ENCODE measurements at regions not wholly inside any gene's neighbourhood (a gene's known extent, or its start where the extent isn't known, plus 50 kb on each side); places are given as distances from the start of the nearest gene placed in this dataset.

DNA sequence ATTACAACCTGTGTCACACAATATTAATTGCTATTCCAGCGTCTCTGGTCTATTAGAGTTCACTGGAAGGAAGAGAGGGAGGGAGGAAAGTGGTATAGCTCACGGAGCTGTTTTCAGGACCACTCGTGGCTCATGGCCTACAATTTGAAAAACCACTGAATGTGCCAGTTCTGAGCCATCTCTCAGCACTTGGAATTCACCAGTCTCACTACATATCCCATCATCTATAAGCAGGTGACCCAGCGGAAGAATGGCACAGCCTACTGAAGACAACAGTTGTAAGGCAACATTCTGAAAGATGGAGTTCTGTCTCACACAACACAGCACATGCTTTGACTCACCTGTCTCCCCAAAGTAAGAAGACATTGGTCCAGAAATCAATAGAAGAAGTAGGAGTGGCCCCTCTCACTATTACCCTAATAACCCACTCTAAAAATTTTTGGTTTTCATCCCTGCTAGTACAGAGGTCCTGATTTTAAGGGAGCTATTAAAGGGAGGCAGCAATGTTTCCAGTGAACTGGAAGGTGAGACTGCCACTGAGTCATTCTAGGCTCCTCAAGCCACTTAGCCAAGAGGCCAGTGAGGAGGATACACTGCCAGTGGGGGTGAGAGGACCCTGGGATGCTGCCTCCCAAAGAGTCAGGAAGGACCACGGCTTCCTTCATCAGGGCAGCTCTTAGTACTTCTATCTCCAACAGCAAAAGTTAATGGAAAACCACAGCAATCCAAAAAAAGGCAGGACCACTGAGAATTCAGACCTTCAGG, 50.0 kb upstream of the DOCK9 start:
- DNase-seq: peak in 1 of 5 donors; percentile 18

DNA sequence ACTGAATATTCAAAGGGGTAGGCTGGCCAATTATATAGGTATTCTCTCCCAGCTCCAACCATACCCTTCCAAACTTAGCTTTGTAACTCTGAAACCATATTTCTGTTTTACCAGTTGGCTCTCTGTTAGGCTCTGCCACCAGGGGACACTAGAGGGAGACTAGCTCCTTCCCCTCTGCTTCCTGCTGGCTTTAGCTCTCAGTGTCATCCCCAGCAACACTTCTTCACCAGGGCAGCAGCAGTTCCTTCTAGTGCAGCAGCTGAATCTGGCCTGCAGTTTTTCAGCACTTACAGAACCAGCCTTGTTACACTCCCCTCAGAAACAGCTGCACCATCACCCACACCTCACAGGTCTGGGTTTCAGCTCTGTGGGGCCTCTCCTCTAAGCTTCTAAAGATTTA, 51.0 kb upstream of the DOCK9 start:
- DNase-seq: peak in 3 of 5 donors; percentile 20 to 74 (median 37)

DNA sequence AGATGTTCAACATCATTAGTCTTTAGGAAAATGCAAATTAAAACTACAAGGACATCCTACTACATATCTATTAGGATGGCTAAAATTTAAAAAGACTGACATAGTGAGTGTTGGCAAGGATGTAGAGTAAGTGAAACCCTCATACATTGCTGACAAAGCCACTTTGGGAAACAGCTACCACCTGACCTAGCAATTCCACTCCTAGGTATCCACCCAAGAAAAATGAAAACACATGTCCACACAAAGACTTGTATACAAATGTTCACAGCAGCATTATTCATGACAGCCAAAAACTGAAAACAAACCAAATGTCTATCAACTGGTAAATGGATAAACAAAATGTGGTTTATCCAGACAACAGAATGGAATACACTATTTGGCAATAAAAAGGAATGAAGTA, 51.7 kb upstream of the DOCK9 start:
- DNase-seq: no peak

GRCh38 chr13:99030326-99030725, 52.5 kb upstream of the DOCK9 start:
- no peak for DNase-seq

DNA sequence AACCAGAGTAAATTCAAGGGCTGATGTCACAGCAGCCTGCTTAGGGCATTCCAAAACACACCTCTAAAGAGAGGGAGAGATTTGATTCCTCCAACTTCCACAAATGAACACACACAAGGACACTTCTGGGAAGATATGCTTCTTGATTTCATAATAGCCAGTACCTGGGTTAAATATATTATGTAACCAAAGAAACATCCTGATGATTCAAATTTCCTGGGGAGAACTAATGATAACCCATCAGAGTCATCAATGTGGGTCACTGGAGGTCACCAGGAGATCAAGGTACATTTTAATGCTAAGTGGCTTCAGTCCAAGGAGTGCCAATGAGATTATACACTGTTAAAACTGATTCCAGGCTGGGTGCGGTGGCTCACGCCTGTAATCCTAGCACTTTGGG, 54.0 kb upstream of the DOCK9 start:
- no peak for DNase-seq

- no peak for DNase-seq
These were observed 56.0 kb upstream of the DOCK9 start for GRCh38 chr13:99033814-99034213.

DNA sequence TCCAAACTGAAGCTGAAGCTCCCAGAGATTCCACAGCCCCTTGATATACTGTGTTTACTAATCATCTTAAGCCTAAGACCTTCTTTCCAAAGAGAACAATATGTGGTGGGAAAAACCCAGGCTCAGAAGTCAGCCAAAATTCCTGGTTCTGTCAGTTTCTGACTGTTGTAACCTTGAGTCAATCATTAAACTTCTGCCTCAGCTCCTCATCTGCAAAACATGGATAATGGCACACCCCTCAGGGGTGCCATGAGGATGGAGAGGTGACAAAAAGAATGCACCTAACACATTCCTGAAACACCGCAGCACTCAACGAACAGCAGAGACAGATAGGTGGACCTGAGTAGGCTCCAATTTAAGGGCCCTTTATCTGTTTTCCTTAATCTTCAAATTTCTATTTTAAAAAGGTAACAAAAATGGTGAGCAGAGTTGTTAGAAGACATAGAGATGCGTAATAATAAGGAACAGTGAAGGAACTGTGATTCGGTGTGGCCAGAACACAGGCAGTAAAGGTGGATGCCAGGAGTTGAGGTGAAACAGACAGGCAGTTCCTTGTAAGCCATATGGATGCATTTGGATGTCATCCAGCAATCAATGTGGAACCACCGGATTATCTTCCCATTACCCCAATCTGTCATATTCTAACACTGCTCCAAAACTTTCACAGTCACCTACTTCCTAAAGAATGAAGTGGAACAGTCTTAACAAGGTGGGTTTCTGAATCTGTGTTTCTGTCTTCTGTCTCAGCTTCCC, 56.6 kb upstream of the DOCK9 start:
- no peak for DNase-seq

DNA sequence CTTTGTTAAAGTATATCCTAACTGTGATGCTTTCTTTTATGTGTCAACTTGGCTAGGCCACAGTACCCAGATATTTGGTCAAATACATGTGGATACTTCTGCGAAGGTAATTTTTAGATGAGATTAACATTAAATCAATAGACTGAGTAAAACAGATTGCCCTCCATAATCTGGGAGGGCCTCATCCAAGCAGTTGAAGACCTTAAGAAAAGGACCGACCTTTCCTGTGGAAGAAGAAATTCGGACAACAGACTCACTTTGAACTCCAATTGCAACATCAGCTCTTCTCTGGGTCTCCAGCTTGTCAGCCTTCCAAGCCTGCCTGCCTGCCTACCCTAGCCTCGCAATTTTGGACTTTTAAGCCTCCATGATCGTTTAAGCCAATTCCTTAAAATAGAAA, 57.9 kb upstream of the DOCK9 start:
- no peak for DNase-seq

DNA sequence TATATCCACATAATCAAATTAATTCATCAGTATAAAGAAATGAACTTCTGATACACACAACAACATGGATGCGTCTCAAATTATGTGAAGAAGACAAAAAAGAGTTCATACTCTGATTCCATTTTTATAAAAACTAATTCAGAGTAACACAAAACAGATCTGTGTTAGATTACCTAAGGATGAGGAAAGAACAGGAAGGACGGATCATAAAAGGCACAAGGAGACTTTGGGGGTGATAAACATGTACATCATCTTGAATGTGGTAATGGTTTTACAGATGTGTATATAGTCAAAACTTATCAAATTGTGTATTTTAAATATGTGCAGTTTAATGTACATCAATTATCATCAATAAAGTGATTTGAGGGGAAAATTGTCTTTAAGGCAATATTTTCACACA, 59.9 kb upstream of the DOCK9 start:
- no peak for DNase-seq

- no peak for DNase-seq
These were observed 61.9 kb upstream of the DOCK9 start for GRCh38 chr13:99039718-99040280.

DNA sequence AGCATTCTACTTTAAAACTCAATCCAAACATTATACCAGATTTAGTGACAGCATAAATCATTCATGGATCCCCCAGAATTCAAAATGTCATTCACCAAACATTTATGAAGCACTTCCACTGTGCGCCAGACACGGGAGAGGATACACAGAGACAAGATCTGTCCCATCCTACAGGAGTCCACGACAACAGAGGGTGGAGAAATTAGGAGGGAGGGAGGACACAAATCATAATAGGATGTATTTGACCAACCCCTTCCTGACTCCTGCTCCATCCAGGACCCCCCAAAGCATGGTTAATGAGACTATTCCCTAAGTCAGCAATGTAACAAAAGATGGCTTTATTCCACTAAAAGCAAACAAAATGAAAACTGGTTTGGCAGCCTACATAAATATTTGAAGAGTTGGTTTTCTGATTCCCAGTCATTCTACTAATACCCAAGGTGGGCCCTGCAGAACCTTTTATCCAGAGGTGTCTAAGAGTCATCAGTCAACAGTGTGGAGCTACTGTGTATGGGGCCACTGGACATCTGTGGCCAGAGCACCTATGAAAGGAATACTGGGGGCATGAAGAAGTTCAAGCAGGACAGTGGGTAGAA, 62.8 kb upstream of the DOCK9 start:
- no peak for DNase-seq

- DNase-seq: no peak
These were observed 63.5 kb upstream of the DOCK9 start for GRCh38 chr13:99041337-99041736.

DNA sequence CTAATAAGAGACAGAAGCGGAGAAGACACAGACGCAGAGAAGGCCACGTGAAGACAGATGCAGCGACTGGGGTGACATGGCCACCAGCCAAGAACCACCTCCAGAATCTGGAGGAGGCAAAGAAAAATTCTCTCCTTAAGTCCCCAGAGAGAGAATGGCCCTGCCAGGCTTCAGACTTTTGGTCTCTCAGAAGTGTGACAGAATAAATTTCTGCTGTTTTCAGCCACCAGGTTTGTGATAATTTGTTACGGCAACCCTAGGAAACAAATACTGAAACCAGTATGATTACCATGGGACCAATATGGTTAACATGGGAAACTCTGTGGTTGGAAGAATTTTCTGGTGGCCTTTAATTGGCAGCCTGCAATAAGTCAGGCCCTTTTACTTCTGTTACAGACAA, 63.9 kb upstream of the DOCK9 start:
- no peak for DNase-seq

- DNase-seq: no peak
These were observed 64.8 kb upstream of the DOCK9 start for GRCh38 chr13:99042521-99043250.

DNA sequence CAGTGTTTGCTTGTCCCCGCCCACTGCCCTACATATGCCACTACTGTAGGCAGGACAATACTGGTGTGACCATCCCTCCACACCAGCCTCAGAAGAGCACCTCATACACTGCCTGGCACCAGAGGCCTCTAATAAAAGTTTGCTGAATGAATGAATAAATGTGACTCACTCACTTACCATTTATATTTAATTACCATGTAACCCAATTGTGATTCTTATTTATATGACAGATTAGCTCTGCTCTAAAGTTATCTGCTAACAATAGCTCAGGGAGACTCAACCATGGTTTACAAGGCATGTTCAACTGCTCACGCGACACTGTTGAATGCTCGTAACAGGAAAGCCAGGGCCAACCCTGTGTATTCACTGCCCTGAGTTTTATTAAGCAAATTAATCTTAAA, 66.0 kb upstream of the DOCK9 start:
- DNase-seq: no peak

DNA sequence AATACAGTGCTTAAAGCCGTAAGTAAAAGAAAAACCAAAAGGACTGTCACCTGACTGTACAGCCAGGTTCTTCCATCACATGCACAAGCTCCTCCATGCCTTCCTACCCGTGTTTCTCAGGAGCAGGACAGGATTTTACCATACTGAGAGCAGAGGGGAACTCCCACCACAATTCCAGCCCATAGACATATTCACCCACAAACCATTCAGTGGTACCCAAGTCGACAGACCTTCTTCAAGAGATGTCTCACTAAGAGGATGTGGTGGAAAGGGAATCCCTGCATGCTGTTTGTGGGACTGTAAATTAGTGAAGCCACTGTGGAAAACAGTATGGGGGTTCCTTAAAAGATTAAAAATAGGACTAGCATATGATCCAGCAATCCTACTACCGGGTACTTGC, 66.9 kb upstream of the DOCK9 start:
- no peak for DNase-seq

- no peak for DNase-seq
These were observed 67.5 kb upstream of the DOCK9 start for GRCh38 chr13:99045396-99045795.

DNA sequence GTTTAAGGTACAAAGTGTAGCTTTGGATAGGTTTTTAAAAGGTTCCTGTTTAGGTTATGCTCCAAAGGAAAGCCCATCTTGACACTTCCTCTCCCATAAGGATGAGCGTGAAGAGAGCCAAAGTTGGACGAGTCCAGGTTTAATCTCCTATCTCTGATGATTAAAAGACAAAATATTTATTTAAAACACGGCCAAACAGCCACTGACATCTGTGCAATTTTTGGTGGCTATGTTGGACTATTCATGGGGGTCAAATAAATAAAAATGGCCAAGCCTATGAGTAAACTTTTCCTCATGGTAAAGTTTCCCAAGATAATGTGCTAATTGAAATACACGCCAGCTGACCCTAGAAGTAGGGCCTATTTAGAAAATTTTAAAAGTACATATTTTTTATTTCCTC, 69.0 kb upstream of the DOCK9 start:
- no peak for DNase-seq

GRCh38 chr13:99050983-99051488, 73.2 kb upstream of the DOCK9 start:
- no peak for DNase-seq

DNA sequence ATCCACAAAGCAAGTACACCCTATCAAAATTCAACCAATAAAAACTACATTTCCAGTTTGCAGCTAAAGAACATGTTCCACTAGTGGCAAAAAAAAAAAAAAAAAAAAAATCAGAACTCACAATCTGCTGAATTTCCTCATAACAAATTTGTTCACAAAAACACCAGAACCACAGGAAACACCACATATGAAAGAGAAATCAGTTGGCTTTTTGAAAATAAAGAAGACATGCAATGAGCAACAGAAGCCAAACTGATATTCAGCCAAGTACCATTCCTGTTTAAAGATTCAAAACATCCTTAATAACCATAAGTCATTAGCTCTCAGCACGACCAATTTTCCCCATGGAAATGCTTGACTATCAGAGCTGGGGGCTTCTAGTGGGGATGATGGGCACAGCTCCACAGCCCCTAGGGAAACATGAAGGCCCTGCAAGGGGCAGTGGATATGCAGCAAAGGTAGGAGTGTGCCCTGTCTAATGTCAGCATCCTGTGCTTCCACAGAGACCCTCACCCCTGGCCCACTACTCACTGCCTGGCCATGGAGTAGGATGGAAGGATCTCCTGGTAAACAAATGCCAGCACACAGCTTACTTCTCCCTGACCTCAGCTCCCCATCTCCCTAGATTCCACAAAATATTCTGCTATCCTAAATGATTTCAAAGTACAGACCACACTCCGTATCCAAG, 74.0 kb upstream of the DOCK9 start:
- peak in 1 of 5 donors; percentile 72 for DNase-seq

GRCh38 chr13:99053636-99054233, 75.9 kb upstream of the DOCK9 start:
- DNase-seq: no peak

DNA sequence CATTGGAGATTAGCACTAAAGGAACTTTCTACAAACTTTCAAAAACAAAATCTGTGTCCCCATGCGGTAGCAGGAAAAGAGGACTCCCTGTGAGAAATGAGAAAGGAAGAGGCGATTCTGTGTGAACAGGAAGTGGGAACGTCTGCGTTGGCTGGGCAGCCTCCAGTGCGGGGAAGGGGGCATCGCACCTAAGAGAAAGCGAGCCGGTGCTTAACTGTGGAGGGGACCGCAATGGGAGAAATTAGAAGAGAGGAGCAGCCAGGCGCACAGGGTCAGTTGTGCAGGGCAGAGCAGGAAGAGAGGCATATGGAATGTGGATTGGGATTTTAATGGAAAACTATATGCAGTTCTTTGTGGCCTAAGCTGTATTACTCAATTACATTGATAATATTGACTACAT, 77.4 kb upstream of the DOCK9 start:
- DNase-seq: no peak

All from T-helper 1 cell (primary cell).